A549 (cell line): ENCODE measurements at regions not wholly inside any gene's neighbourhood (a gene's known extent, or its start where the extent isn't known, plus 50 kb on each side); places are given as distances from the start of the nearest gene placed in this dataset.
A peak's percentile ranks its signal among the peaks of the same experiment; 100 is the strongest.

Source experiments
- ATAC-seq, 2 experiments: fragments of 200-7000 bp in 1 of 2; fragments of >200 bp in 1 of 2; cut with Nextera tagmentation in 1 of 2; cut with Tn5 transposase in 1 of 2; 3 replicates each; pipeline versions ENCODE4 v1.8.0 to v1.9.1; 2018 to 2020; ENCODE audit warnings: mild to moderate bottlenecking in 1 of 2, moderate library complexity in 1 of 2
- CTCF ChIA-PET: fragments of 300-600 bp; sonication (Branson Sonifier 250); formaldehyde crosslinking; extraction: SDS; loops from one replicate; lab custom pipeline; 2021; ENCODE audit warnings: antibody characterized with exemption, inconsistent platforms; lab: Yijun Ruan, JAX
- POLR2A ChIA-PET: fragments of 350-600 bp; formaldehyde crosslinking; extraction: SDS; loops from one replicate; lab custom pipeline; 2021; ENCODE audit warnings: antibody characterized with exemption, inconsistent platforms; lab: Yijun Ruan, JAX
- DNase-seq, 2 experiments: peaks; one replicate each; pipeline versions ENCODE4 v3.0.0 to v3.0.0-alpha.2; 2011 to 2016; ENCODE audit warnings: low read depth in 1 of 2, low spot score in 1 of 2
- FAIRE-seq: peaks from 2 replicates; lab custom pipeline; 2011; peaks lifted over from hg19 to GRCh38; lab: Jason Lieb, UNC
- H3K27ac ChIP-seq, 2 experiments: fragments of >200 bp; sonication (Bioruptor Twin); formaldehyde crosslinking; 3 replicates each; pipeline ENCODE4 v1.5.1; 2016 to 2017
- H3K4me1 ChIP-seq: fragments of >200 bp; sonication (Bioruptor Twin); formaldehyde crosslinking; 3 replicates; pipeline ENCODE4 v1.6.1; 2016
- H3K4me2 ChIP-seq: fragments of >200 bp; sonication (Bioruptor Twin); formaldehyde crosslinking; 3 replicates; pipeline ENCODE4 v1.6.1; 2016
- H3K4me3 ChIP-seq: fragments of >200 bp; sonication (Bioruptor Twin); formaldehyde crosslinking; 3 replicates; pipeline ENCODE4 v1.5.1; 2016
- H3K9me3 ChIP-seq: fragments of >200 bp; sonication (Bioruptor Twin); formaldehyde crosslinking; 3 replicates; pipeline ENCODE4 v1.6.1; 2016
- CEBPB ChIP-seq, 2 experiments: fragments of >200 bp in 1 of 2; sonication (Bioruptor Twin) in 1 of 2; formaldehyde crosslinking in 1 of 2; IDR thresholded peaks; 2 replicates each; pipeline ENCODE4 v1.6.1; 2012 to 2016
- CHD2 ChIP-seq: fragments of 150-350 bp; IDR thresholded peaks from 2 replicates; pipeline ENCODE4 v1.6.1; 2014; ENCODE audit warnings: low read length; ENCODE audit not compliant: partially characterized antibody
- CHD4 ChIP-seq: fragments of 200-600 bp; sonication (generic); IDR thresholded peaks from 2 replicates; pipeline ENCODE4 v1.6.1; 2016; ENCODE audit warnings: antibody characterized with exemption, mild to moderate bottlenecking, borderline replicate concordance
- EHF ChIP-seq: fragments of 250-450 bp; sonication (Bioruptor Pico); IDR thresholded peaks from 2 replicates; pipeline ENCODE4 v1.5.0; 2020; ENCODE audit warnings: mild to moderate bottlenecking
- HEYL ChIP-seq: fragments of 250-450 bp; sonication (Bioruptor Pico); IDR thresholded peaks from 2 replicates; pipeline ENCODE4 v1.8.0; 2021; ENCODE audit warnings: mild to moderate bottlenecking, moderate library complexity
- JUN ChIP-seq, 2 experiments: fragments of >200 bp; sonication (Bioruptor Twin); formaldehyde crosslinking; IDR thresholded peaks; 2 replicates in 1 of 2; 3 replicates in 1 of 2; pipeline ENCODE4 v1.6.1; 2016 to 2017
- MAZ ChIP-seq: fragments of 150-350 bp; IDR thresholded peaks from 2 replicates; pipeline ENCODE4 v1.6.1; 2014; ENCODE audit warnings: antibody characterized with exemption, low read depth, low read length, borderline replicate concordance
- NPAS2 ChIP-seq: fragments of 250-450 bp; sonication (Bioruptor Pico); IDR thresholded peaks from 2 replicates; pipeline ENCODE4 v1.8.0; 2022; ENCODE audit warnings: mild to moderate bottlenecking, moderate library complexity, borderline replicate concordance
- SMC3 ChIP-seq: fragments of >200 bp; sonication (Bioruptor Twin); formaldehyde crosslinking; IDR thresholded peaks from 3 replicates; pipeline ENCODE4 v1.6.1; 2018; ENCODE audit warnings: inconsistent platforms
- SREBF2 ChIP-seq: fragments of 450-650 bp; IDR thresholded peaks from 2 replicates; pipeline ENCODE4 v1.6.1; 2014; ENCODE audit warnings: mild to moderate bottlenecking, moderate library complexity
- TP53 ChIP-seq: fragments of 250-450 bp; sonication (Bioruptor Pico); IDR thresholded peaks from 2 replicates; pipeline ENCODE4 v1.5.0; 2021; ENCODE audit warnings: mild to moderate bottlenecking, moderate library complexity
- ZFP36 ChIP-seq: fragments of 450-650 bp; IDR thresholded peaks from 2 replicates; pipeline ENCODE4 v1.6.1; 2014; ENCODE audit warnings: borderline replicate concordance; ENCODE audit not compliant: partially characterized antibody
- WGBS: methylation state at CpG from one replicate; pipeline ENCODE4 v1.1.6; 2017; ENCODE audit errors: missing lambda C conversion rate; 5-methylcytosine and 5-hydroxymethylcytosine counted together
- TF ChIP-seq, protein P1 (sequence below): fragments of 250-450 bp; sonication (Bioruptor Pico); IDR thresholded peaks from 2 replicates; pipeline ENCODE4 v1.5.0; 2021; ENCODE audit warnings: mild to moderate bottlenecking, moderate library complexity, borderline replicate concordance
- TF ChIP-seq, protein P2 (sequence below): fragments of >200 bp; sonication (Bioruptor Twin); formaldehyde crosslinking; IDR thresholded peaks from 3 replicates; pipeline ENCODE4 v1.5.1; 2016
- TF ChIP-seq, protein P3 (sequence below): fragments of 150-350 bp; IDR thresholded peaks from 2 replicates; pipeline ENCODE4 v1.6.1; 2014; ENCODE audit warnings: low read depth, mild to moderate bottlenecking, low read length
- TF ChIP-seq, protein P4 (sequence below): fragments of 250-450 bp; sonication (Bioruptor Pico); IDR thresholded peaks from 2 replicates; pipeline ENCODE4 v1.5.0; 2020; ENCODE audit warnings: low read depth, mild to moderate bottlenecking, moderate library complexity
- TF ChIP-seq, protein P5 (sequence below): fragments of >200 bp; sonication (Bioruptor Twin); formaldehyde crosslinking; IDR thresholded peaks from 2 replicates; pipeline ENCODE4 v1.6.1; 2016

DNA sequence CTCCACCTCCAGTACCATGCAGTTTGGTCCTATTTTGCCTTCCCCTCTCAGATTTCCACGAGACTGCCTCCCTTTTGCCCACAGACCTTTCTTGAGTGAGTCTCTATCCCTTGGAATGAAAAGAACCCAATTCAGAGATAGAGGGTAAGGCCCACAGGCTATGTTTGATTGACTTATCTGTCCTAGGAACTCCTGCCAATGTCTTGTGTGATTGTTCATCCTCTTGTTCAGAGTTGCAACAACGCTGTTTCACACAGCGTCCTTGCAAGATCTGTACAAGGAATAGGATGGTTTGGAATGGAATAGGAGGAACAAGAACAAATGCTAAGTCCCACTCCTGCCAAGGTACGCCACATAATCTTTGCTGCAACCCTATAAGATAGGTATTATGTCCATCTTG is 142.2 kb upstream of the ABCA1 start:
- POLR2A ChIA-PET: interaction anchor here (1.4 kb wide), 1 partner anchor 143 kb away, joined by 6 read pairs; the partner anchor contains the start of gene ABCA1
- H3K9me3 ChIP-seq: peaks cover 8% of the 10 kb centered on the region; the same call in 2 of the 3 replicates
- ATAC-seq (0 out of 6 replicates have a peak, but pooled peaks have one; percentile 4 to 14), FAIRE-seq (peak; percentile 56)
- 78% methylated on average over 4 of the region's 4 CpGs for WGBS
- H3K4me3 ChIP-seq: no peak overlapping the region
- H3K4me2 ChIP-seq: peak overlapping the region; percentile 46; the same call in 2 of the 3 replicates
- CTCF ChIA-PET: interaction anchor here (0.8 to 1.4 kb wide), 2 partner anchors 14 to 349 kb away, joined by 3 to 5 read pairs; no protein-coding TSS in a partner anchor
- H3K27ac ChIP-seq: peak overlapping the region; percentile 71 to 77; a peak in 5 of 6 replicates
- H3K4me1 ChIP-seq: peaks cover 51% of the 10 kb centered on the region
- no peak for TF ChIP-seq CEBPB (IDR thresholded peaks at IDR 0.05)
- TF ChIP-seq SMC3: no peak
- TF ChIP-seq HEYL (CRISPR knock-in tag): no peak
- TF ChIP-seq JUN (IDR thresholded peaks at IDR 0.05): no peak
- no peak for TF ChIP-seq MAZ
- TF ChIP-seq CHD2: no peak
- TF ChIP-seq, protein P1, sequence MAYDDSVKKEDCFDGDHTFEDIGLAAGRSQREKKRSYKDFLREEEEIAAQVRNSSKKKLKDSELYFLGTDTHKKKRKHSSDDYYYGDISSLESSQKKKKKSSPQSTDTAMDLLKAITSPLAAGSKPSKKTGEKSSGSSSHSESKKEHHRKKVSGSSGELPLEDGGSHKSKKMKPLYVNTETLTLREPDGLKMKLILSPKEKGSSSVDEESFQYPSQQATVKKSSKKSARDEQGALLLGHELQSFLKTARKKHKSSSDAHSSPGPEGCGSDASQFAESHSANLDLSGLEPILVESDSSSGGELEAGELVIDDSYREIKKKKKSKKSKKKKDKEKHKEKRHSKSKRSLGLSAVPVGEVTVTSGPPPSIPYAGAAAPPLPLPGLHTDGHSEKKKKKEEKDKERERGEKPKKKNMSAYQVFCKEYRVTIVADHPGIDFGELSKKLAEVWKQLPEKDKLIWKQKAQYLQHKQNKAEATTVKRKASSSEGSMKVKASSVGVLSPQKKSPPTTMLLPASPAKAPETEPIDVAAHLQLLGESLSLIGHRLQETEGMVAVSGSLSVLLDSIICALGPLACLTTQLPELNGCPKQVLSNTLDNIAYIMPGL (CRISPR knock-in tag): no peak
- TF ChIP-seq, protein P2, sequence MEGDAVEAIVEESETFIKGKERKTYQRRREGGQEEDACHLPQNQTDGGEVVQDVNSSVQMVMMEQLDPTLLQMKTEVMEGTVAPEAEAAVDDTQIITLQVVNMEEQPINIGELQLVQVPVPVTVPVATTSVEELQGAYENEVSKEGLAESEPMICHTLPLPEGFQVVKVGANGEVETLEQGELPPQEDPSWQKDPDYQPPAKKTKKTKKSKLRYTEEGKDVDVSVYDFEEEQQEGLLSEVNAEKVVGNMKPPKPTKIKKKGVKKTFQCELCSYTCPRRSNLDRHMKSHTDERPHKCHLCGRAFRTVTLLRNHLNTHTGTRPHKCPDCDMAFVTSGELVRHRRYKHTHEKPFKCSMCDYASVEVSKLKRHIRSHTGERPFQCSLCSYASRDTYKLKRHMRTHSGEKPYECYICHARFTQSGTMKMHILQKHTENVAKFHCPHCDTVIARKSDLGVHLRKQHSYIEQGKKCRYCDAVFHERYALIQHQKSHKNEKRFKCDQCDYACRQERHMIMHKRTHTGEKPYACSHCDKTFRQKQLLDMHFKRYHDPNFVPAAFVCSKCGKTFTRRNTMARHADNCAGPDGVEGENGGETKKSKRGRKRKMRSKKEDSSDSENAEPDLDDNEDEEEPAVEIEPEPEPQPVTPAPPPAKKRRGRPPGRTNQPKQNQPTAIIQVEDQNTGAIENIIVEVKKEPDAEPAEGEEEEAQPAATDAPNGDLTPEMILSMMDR: no peak
- TF ChIP-seq, protein P3, sequence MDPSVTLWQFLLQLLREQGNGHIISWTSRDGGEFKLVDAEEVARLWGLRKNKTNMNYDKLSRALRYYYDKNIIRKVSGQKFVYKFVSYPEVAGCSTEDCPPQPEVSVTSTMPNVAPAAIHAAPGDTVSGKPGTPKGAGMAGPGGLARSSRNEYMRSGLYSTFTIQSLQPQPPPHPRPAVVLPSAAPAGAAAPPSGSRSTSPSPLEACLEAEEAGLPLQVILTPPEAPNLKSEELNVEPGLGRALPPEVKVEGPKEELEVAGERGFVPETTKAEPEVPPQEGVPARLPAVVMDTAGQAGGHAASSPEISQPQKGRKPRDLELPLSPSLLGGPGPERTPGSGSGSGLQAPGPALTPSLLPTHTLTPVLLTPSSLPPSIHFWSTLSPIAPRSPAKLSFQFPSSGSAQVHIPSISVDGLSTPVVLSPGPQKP: no peak
- TF ChIP-seq NPAS2 (CRISPR knock-in tag): no peak
- TF ChIP-seq, all 56 proteins: peak for 0
- DNase-seq: no peak

DNA sequence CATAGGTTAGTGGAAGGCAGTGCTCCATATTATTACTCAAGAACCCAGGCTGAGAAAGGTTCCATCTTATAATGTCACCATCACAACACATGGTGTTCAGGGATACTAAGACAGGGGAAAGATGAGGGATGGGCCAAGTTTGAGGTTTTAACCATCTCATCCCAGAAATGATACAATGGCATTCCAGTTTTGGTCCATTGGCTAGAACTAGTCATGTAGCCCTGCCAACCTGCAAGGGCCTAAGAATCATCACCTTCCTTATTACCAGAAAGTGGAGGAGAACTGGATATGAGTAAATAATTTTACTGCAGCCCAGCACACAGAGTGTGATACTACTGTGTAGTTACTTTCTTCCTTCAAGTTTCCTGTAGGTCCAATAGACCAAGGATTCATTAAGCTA is 144.5 kb upstream of the ABCA1 start:
- Histone ChIP-seq H3K4me1 (peaks cover 43% of the 10 kb centered on the region), H3K4me2 (no peak overlapping the region), H3K4me3 (no peak overlapping the region), H3K9me3 (peaks cover 8% of the 10 kb centered on the region; the same call in 2 of the 3 replicates), H3K27ac (peak overlapping the region; percentile 29 to 77; a peak in 5 of 6 replicates)
- TF ChIP-seq, protein P4, sequence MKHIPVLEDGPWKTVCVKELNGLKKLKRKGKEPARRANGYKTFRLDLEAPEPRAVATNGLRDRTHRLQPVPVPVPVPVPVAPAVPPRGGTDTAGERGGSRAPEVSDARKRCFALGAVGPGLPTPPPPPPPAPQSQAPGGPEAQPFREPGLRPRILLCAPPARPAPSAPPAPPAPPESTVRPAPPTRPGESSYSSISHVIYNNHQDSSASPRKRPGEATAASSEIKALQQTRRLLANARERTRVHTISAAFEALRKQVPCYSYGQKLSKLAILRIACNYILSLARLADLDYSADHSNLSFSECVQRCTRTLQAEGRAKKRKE (CRISPR knock-in tag): no peak
- TF ChIP-seq, protein P2: no peak
- no peak for TF ChIP-seq NPAS2 (CRISPR knock-in tag)
- no peak for TF ChIP-seq JUN (IDR thresholded peaks at IDR 0.05)
- no peak for TF ChIP-seq TP53 (CRISPR knock-in tag)
- no peak for TF ChIP-seq ZFP36
- TF ChIP-seq SREBF2: no peak
- TF ChIP-seq, protein P5, sequence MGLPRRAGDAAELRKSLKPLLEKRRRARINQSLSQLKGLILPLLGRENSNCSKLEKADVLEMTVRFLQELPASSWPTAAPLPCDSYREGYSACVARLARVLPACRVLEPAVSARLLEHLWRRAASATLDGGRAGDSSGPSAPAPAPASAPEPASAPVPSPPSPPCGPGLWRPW: no peak
- no peak for TF ChIP-seq CHD2
- no peak for TF ChIP-seq EHF
- no peak for TF ChIP-seq CHD4
- ChIA-PET CTCF (interaction anchor here (0.9 to 2.5 kb wide), 3 partner anchors 68 to 145 kb away, joined by 3 to 6 read pairs (median 4); partner anchors contain the start of gene ABCA1), POLR2A (interaction anchor here (1.0 to 1.1 kb wide), 2 partner anchors 8 to 146 kb away, joined by 3 to 4 read pairs; no protein-coding TSS in a partner anchor)
- ATAC-seq (no peak), FAIRE-seq (no peak), DNase-seq (no peak)
